ENCODE measurements at regions not wholly inside any gene's neighbourhood (a gene's known extent, or its start where the extent isn't known, plus 50 kb on each side); places are given as distances from the start of the nearest gene placed in this dataset.

- Histone ChIP-seq H3K27me3 (no peaks in the 10 kb centered on the region), H3K9me3 (no peaks in the 10 kb centered on the region), H3K4me1 (ENCODE audit: control insufficient read depth in 1 of 2, insufficient read depth in 1 of 2, low read depth in 1 of 2, low read length in 1 of 2) (peaks cover 6 to 14% of the 10 kb centered on the region in 2 experiments), H3K4me3 (ENCODE audit: low read depth in 1 of 2, low read length in 1 of 2) (no peak overlapping the region), H3K36me3 (no peaks in the 10 kb centered on the region), H3K27ac (no peak overlapping the region)
- TF ChIP-seq CTCF (IDR thresholded peaks at IDR 0.05), result no peak
Measured at GRCh38 chr2:239532859-239533258, 132.0 kb upstream of the HDAC4 start.

GRCh38 chr2:239532250-239532649, 131.4 kb upstream of the HDAC4 start:
- TF ChIP-seq CTCF (IDR thresholded peaks at IDR 0.05), result no peak
- Histone ChIP-seq H3K27me3 (no peaks in the 10 kb centered on the region), H3K27ac (no peak overlapping the region), H3K9me3 (no peaks in the 10 kb centered on the region), H3K4me3 (ENCODE audit: low read depth in 1 of 2, low read length in 1 of 2) (no peak overlapping the region), H3K4me1 (ENCODE audit: control insufficient read depth in 1 of 2, insufficient read depth in 1 of 2, low read depth in 1 of 2, low read length in 1 of 2) (peaks cover 6 to 14% of the 10 kb centered on the region in 2 experiments), H3K36me3 (no peaks in the 10 kb centered on the region)

DNA sequence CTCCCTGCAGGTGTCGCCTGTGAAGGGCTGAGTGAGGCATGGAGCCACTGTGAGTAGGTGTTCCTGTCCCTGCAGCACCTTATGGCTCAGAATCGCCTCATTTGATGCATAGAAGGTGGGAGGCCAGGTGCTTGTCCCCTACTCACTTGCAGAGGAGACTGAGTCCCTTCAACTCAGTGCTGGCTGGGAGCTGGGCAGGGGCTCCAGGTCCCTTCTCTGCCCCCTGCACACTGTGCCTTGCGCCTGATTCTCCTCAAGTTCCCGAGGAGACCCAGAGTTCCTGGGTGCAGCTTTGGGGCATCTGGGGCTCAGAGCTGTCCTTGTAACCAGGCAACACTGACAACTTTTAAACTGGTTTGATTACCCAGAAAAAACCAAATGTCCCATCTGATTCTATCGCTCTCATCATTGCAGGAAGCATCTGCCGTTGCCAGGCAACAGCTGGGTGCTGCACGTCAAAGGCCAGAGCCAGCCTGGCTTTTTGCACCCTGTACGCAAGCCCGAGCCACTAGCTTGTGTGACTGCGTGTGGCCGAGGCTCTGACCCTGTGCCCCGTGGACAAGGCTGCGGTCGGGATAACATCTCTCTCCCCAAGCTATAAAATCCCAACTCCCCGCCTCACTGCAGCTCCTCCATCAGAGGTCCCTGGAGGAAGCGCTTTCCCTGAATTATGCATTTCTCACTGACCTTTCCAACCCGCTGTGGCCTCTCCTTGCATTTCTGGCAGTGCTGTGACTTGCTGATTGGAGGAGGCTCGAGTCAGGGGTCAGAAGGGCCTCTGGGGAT, 130.8 kb upstream of the HDAC4 start:
- no peaks in the 10 kb centered on the region for H3K36me3 ChIP-seq
- TF ChIP-seq CTCF (IDR thresholded peaks at IDR 0.05), result no peak
- no peaks in the 10 kb centered on the region for H3K27me3 ChIP-seq
- no peak overlapping the region for H3K4me3 ChIP-seq (ENCODE audit: low read depth in 1 of 2, low read length in 1 of 2)
- H3K4me1 ChIP-seq (ENCODE audit: control insufficient read depth in 1 of 2, insufficient read depth in 1 of 2, low read depth in 1 of 2, low read length in 1 of 2), result peaks cover 6 to 14% of the 10 kb centered on the region in 2 experiments
- H3K27ac ChIP-seq, result no peak overlapping the region
- H3K9me3 ChIP-seq, result no peaks in the 10 kb centered on the region

DNA sequence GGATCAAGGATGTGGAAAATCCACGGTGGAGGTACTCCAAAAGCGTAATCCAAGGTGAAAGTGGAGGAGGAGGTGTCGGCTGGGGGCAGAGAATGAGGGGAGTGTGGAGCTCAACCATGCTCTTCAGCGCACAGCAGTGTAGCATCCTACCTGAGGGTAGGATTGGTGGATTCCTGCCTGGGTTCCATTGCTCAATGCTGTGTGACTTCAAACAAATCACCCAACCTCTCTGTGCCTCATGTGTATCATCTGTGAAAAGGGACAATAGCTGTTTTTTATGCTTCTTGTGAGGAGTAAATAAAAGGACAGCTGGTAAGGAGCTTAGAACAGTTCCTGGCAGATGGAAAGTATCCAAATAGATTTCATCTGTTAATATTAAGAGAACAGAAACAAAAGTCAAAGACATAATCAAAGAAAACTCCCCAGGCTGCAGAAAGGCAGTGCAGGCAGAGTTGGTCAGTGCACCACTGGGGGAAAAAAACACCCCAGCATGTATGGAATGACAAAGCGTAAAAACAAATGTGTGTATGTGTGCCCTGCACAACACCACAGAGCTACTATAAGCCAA, 130.0 kb upstream of the HDAC4 start:
- no peak overlapping the region for H3K27ac ChIP-seq
- H3K27me3 ChIP-seq, result no peaks in the 10 kb centered on the region
- H3K9me3 ChIP-seq, result no peaks in the 10 kb centered on the region
- H3K4me1 ChIP-seq (ENCODE audit: control insufficient read depth in 1 of 2, insufficient read depth in 1 of 2, low read depth in 1 of 2, low read length in 1 of 2), result peaks cover 6 to 14% of the 10 kb centered on the region in 2 experiments
- H3K4me3 ChIP-seq (ENCODE audit: low read depth in 1 of 2, low read length in 1 of 2), result no peak overlapping the region
- no peaks in the 10 kb centered on the region for H3K36me3 ChIP-seq
- no peak for TF ChIP-seq CTCF (IDR thresholded peaks at IDR 0.05)

DNA sequence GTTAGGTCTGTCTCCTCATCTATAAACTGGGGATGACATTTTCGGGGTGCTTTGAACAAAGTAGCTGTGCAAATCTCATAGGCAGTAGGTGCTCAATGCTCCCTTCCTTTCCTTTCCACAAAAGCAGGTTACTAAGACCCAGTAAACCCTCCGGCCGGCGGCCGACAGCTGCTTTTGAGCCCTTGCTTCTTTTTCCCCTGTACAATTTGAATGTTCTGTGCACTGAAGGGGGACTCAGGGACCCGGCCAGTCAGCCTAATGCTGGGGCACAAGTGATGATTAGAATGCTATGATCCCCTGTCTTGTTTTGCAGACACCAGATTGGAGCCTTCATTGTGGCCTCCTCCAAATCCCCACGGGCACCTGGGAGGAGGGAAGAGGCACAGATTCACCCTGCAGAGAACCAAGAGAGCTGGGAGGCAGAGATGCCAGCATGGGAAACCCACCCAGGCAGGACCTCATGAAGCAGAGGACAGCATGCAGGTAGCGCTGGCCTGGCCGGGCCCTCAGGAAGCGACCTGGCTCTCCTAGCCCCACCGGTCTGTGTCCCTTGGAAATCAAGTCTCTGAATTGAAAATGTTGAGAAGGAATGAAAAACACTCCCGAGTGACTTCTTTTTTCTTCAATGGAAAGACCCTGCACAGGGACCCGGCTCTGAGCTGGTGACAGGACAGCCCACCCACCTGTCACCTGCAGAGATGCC, 128.6 kb upstream of the HDAC4 start:
- Histone ChIP-seq H3K4me3 (ENCODE audit: low read depth in 1 of 2, low read length in 1 of 2) (no peak overlapping the region), H3K36me3 (no peaks in the 10 kb centered on the region), H3K27me3 (no peaks in the 10 kb centered on the region), H3K9me3 (no peaks in the 10 kb centered on the region), H3K4me1 (ENCODE audit: control insufficient read depth in 1 of 2, insufficient read depth in 1 of 2, low read depth in 1 of 2, low read length in 1 of 2) (peaks cover 0 to 7% of the 10 kb centered on the region in 2 experiments), H3K27ac (no peak overlapping the region)
- no peak for TF ChIP-seq CTCF (IDR thresholded peaks at IDR 0.05)
